ENCODE measurements at regions not wholly inside any gene's neighbourhood (a gene's known extent, or its start where the extent isn't known, plus 50 kb on each side); places are given as distances from the start of the nearest gene placed in this dataset.
A peak's percentile ranks its signal among the peaks of the same experiment; 100 is the strongest.
"Not testable (repeated sequence)": the region's sequence is repeated elsewhere in the genome, so short reads cannot be mapped to it uniquely, and the experiment has no call there.

- no peak for DNase-seq (ENCODE audit: low spot score)
These were observed 192.8 kb downstream of the CDCA7 start for GRCh38 chr2:173547499-173547898.

- DNase-seq (ENCODE audit: low spot score): no peak
These were observed 195.5 kb downstream of the CDCA7 start for GRCh38 chr2:173550143-173550542.

- DNase-seq (ENCODE audit: low spot score): no peak
These were observed 197.9 kb downstream of the CDCA7 start for GRCh38 chr2:173552531-173552930.

- DNase-seq (ENCODE audit: low spot score): no peak
These were observed 198.9 kb downstream of the CDCA7 start for GRCh38 chr2:173553593-173553992.

- no peak for DNase-seq (ENCODE audit: low spot score)
These were observed 201.2 kb downstream of the CDCA7 start for GRCh38 chr2:173555833-173556232.

GRCh38 chr2:173556816-173557215 lies 202.1 kb downstream of the CDCA7 start:
- no peak for DNase-seq (ENCODE audit: low spot score)

GRCh38 chr2:173557497-173557896 lies 202.8 kb downstream of the CDCA7 start:
- DNase-seq (ENCODE audit: low spot score): no peak

GRCh38 chr2:173567493-173567892 lies 212.8 kb downstream of the CDCA7 start:
- DNase-seq (ENCODE audit: low spot score): no peak

GRCh38 chr2:173568054-173568453 lies 213.4 kb downstream of the CDCA7 start:
- DNase-seq (ENCODE audit: low spot score): no peak

- peak; percentile 4 for DNase-seq (ENCODE audit: low spot score)
These were observed 216.5 kb downstream of the CDCA7 start for GRCh38 chr2:173571021-173571821.

GRCh38 chr2:173571887-173572680 lies 217.4 kb downstream of the CDCA7 start:
- no peak for DNase-seq (ENCODE audit: low spot score)

GRCh38 chr2:173572848-173573247 lies 218.2 kb downstream of the CDCA7 start:
- no peak for DNase-seq (ENCODE audit: low spot score)

GRCh38 chr2:173573782-173574181 lies 219.1 kb downstream of the CDCA7 start:
- not testable (repeated sequence) for DNase-seq (ENCODE audit: low spot score)

GRCh38 chr2:173574324-173575112 lies 219.8 kb downstream of the CDCA7 start:
- DNase-seq (ENCODE audit: low spot score): peak; percentile 11

- DNase-seq (ENCODE audit: low spot score): no peak
These were observed 223.9 kb downstream of the CDCA7 start for GRCh38 chr2:173578404-173579107.

GRCh38 chr2:173580351-173580750 lies 225.7 kb downstream of the CDCA7 start:
- no peak for DNase-seq (ENCODE audit: low spot score)

- DNase-seq (ENCODE audit: low spot score): no peak
These were observed 226.3 kb downstream of the CDCA7 start for GRCh38 chr2:173580956-173581355.

GRCh38 chr2:173583196-173583595 lies 228.5 kb downstream of the CDCA7 start:
- DNase-seq (ENCODE audit: low spot score): no peak

GRCh38 chr2:173584000-173584399 lies 229.3 kb downstream of the CDCA7 start:
- no peak for DNase-seq (ENCODE audit: low spot score)

- no peak for DNase-seq (ENCODE audit: low spot score)
These were observed 230.2 kb downstream of the CDCA7 start for GRCh38 chr2:173584676-173585458.

GRCh38 chr2:173588931-173589369 lies 234.3 kb downstream of the CDCA7 start:
- DNase-seq (ENCODE audit: low spot score): no peak
